ENCODE measurements at regions not wholly inside any gene's neighbourhood (a gene's known extent, or its start where the extent isn't known, plus 50 kb on each side); places are given as distances from the start of the nearest gene placed in this dataset.
"Not testable (repeated sequence)": the region's sequence is repeated elsewhere in the genome, so short reads cannot be mapped to it uniquely, and the experiment has no call there.

- no peaks in the 10 kb centered on the region for H3K27me3 ChIP-seq
- peak overlapping the region in 5 of 12 donors; percentile 11 to 50 (median 29) for H3K27ac ChIP-seq
- TF ChIP-seq POLR2A (IDR thresholded peaks at IDR 0.05), result no peak
- TF ChIP-seq, protein P1, sequence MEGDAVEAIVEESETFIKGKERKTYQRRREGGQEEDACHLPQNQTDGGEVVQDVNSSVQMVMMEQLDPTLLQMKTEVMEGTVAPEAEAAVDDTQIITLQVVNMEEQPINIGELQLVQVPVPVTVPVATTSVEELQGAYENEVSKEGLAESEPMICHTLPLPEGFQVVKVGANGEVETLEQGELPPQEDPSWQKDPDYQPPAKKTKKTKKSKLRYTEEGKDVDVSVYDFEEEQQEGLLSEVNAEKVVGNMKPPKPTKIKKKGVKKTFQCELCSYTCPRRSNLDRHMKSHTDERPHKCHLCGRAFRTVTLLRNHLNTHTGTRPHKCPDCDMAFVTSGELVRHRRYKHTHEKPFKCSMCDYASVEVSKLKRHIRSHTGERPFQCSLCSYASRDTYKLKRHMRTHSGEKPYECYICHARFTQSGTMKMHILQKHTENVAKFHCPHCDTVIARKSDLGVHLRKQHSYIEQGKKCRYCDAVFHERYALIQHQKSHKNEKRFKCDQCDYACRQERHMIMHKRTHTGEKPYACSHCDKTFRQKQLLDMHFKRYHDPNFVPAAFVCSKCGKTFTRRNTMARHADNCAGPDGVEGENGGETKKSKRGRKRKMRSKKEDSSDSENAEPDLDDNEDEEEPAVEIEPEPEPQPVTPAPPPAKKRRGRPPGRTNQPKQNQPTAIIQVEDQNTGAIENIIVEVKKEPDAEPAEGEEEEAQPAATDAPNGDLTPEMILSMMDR (IDR thresholded peaks at IDR 0.05), result no peak
- peaks cover 0 to 45% (median 18%) of the 10 kb centered on the region in 12 donors for H3K4me1 ChIP-seq
- ATAC-seq (peak; percentile 40 to 80 (median 72)), DNase-seq (peak in 3 of 5 donors; percentile 30 to 56 (median 52))
- H3K4me3 ChIP-seq, result no peak overlapping the region
- no peaks in the 10 kb centered on the region for H3K36me3 ChIP-seq
- intact Hi-C loops (cut with DNase I), result no loop called here
- peaks cover 0 to 2% (median 0%) of the 10 kb centered on the region in 12 donors for H3K9me3 ChIP-seq
- WGBS, 4 donors, result 45 to 55% (median 50%) methylated on average over 6 of the region's 6 CpGs
Measured at GRCh38 chr20:40868551-40869217, 159.9 kb upstream of the TOP1 start.

- no peak for DNase-seq
- peaks cover 0 to 6% (median 0%) of the 10 kb centered on the region in 12 donors for H3K9me3 ChIP-seq
- WGBS, 4 donors, result 72 to 76% (median 74%) methylated on average over 6 to 12 of the region's 12 CpGs
- H3K27ac ChIP-seq, result peak overlapping the region in 4 of 12 donors; percentile 11 to 40 (median 27)
- no peak overlapping the region for H3K4me3 ChIP-seq
- H3K4me1 ChIP-seq, result peaks cover 0 to 44% (median 18%) of the 10 kb centered on the region in 12 donors
- peak in 1 of 4 donors; percentile 7 for ATAC-seq
- H3K27me3 ChIP-seq, result no peaks in the 10 kb centered on the region
- no peak for TF ChIP-seq POLR2A (IDR thresholded peaks at IDR 0.05)
- TF ChIP-seq, protein P1 (IDR thresholded peaks at IDR 0.05), result no peak
- intact Hi-C loops (cut with DNase I), result no loop called here
- no peaks in the 10 kb centered on the region for H3K36me3 ChIP-seq
Measured at GRCh38 chr20:40869218-40870147, 159.1 kb upstream of the TOP1 start.

DNA sequence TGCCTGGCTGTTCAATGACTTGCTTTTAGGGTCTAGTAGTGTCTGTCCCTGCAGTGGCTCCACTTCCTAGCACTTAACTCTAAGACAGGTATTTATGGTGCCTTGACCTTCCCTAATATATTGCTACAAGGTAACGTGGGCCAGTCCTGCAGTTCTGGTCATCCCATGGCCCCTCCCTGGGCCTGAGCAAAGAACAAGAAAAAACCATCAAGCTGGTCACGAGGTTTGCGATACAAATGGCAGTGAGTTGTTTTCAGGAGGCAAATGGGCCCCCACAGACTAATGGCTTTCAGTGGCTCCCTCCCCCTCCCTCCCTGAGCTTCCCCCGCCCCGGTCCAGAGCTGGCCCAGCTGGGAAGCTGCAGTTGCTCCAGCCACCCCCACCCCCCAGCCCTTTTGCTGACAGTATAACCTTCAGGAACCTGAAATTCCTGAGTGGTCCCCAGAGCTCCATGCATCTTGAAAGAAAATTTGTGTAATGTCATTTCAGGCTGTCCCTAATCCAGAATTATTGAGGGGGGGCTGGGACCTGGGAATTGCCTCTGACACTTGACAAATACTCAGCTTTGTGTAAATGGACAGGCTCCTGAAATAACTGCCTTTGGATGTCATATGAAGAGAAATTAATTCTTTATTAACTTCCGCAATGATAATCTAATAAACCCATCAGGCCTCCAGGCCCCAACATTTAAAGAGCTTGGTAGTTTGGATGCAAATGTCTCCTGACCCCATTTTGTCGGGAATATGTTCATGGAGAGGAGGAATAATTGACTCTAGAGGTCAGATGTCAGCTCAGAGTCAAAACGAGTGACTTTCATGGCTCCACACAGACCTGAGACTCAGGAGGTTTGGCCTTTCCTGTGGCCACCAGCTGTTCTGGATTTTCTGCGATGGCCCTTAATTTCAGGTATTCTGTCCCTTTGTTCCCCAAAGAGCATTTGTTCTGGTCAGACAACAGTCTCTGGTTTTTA lies 153.2 kb upstream of the TOP1 start:
- no peak overlapping the region for H3K27ac ChIP-seq
- DNase-seq (no peak), ATAC-seq (no peak)
- no peaks in the 10 kb centered on the region for H3K36me3 ChIP-seq
- WGBS, 4 donors, result 66 to 75% (median 69%) methylated on average over 9 of the region's 9 CpGs
- no peaks in the 10 kb centered on the region for H3K4me1 ChIP-seq
- H3K27me3 ChIP-seq, result no peaks in the 10 kb centered on the region
- intact Hi-C loops (cut with DNase I), result loop anchor here in 1 of 10 donors (5.0 kb wide), 1 partner anchor 48 kb away; no protein-coding TSS in a partner anchor
- no peak for TF ChIP-seq POLR2A (IDR thresholded peaks at IDR 0.05)
- TF ChIP-seq, protein P1 (IDR thresholded peaks at IDR 0.05), result no peak
- no peak overlapping the region for H3K4me3 ChIP-seq
- peaks cover 0 to 13% (median 0%) of the 10 kb centered on the region in 12 donors for H3K9me3 ChIP-seq

DNA sequence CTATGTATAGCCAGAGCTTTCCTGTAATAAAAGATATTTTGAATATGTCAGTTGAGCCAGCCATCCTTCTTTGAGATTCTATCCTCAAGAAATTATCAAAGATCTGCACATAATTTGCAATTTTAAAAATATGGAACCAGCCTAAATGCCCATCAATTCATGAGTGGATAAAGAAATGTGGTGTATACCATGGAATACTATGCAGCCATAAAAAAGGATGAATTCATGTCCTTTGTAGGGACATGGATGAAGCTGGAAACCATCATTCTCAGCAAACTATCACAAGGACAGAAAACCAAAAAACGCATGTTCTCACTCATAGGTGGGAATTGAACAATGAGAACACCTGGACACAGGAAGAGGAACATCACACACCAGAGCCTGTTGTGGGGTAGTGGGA lies 150.5 kb upstream of the TOP1 start:
- intact Hi-C loops (cut with DNase I), result loop anchor here in 1 of 10 donors (5.0 kb wide), 1 partner anchor 51 kb away; no protein-coding TSS in a partner anchor
- Histone ChIP-seq H3K4me1 (peaks cover 0 to 14% (median 0%) of the 10 kb centered on the region in 12 donors), H3K9me3 (peaks cover 0 to 22% (median 1%) of the 10 kb centered on the region in 12 donors)
- DNase-seq, H3K4me3 ChIP-seq, H3K36me3 ChIP-seq, ATAC-seq, H3K27ac ChIP-seq, H3K27me3 ChIP-seq: not testable (repeated sequence)
- WGBS, 4 donors, result 90 to 96% (median 95%) methylated on average over 1 of the region's 1 CpG
